ENCODE measurements at regions not wholly inside any gene's neighbourhood (a gene's known extent, or its start where the extent isn't known, plus 50 kb on each side); places are given as distances from the start of the nearest gene placed in this dataset.
"Not testable (repeated sequence)": the region's sequence is repeated elsewhere in the genome, so short reads cannot be mapped to it uniquely, and the experiment has no call there.

GRCh38 chr9:41839786-41840185 lies 289.4 kb downstream of the CNTNAP3B start:
- not testable (repeated sequence) for DNase-seq (ENCODE audit: extremely low read depth in 1 of 2, low read depth in 1 of 2)

DNA sequence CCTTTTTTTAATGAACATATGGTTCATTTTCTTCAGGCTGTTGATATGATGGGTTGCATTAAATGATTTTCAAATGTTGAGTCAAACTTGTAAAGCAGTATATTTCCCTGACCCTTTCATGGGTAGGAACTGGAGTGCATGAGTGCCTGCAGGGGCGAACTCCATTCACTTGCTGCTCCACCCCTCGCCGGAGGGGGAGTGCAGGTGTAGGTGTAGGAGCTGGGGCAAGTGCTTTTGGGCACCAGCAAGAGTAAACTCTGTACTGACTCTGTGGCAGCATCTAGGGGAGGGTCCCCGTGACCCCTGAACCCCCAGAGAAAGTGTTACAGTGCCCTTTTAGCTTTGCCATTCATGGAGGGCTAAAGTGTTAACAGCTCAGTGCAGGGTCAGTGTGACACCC lies 290.3 kb downstream of the CNTNAP3B start:
- not testable (repeated sequence) for DNase-seq (ENCODE audit: extremely low read depth in 1 of 2, low read depth in 1 of 2)

- DNase-seq (ENCODE audit: extremely low read depth in 1 of 2, low read depth in 1 of 2), result not testable (repeated sequence)
Measured at GRCh38 chr9:41838562-41838851, 290.7 kb downstream of the CNTNAP3B start.

GRCh38 chr9:41837684-41838561 lies 291.3 kb downstream of the CNTNAP3B start:
- DNase-seq (ENCODE audit: extremely low read depth in 1 of 2, low read depth in 1 of 2), result not testable (repeated sequence)

- DNase-seq (ENCODE audit: extremely low read depth in 1 of 2, low read depth in 1 of 2), result not testable (repeated sequence)
Measured at GRCh38 chr9:41833108-41833507, 296.1 kb downstream of the CNTNAP3B start.

DNA sequence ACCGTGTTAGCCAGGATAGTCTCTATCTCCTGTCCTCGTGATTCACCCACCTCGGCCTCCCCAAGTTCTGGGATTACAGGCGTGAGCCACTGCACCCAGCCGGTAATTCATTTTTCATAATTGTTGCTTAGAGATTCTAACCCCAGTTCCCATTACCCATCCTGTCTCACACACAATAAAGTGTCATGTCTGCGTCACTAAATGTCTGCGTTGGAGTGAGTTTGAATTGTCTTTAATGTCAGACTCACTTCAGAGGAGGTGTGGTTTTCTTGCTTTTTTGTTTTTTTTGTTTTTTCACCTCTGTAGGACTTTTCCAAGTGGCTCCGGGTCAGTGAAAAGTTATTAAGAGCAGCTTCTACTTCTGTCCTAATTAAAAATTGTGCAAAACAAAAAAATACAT lies 304.5 kb downstream of the CNTNAP3B start:
- not testable (repeated sequence) for DNase-seq (ENCODE audit: extremely low read depth in 1 of 2, low read depth in 1 of 2)

GRCh38 chr9:41802706-41803105 lies 326.5 kb downstream of the CNTNAP3B start:
- DNase-seq (ENCODE audit: extremely low read depth in 1 of 2, low read depth in 1 of 2), result not testable (repeated sequence)

GRCh38 chr9:41798684-41799083 lies 330.5 kb downstream of the CNTNAP3B start:
- not testable (repeated sequence) for DNase-seq (ENCODE audit: extremely low read depth in 1 of 2, low read depth in 1 of 2)

- DNase-seq (ENCODE audit: extremely low read depth in 1 of 2, low read depth in 1 of 2), result not testable (repeated sequence)
Measured at GRCh38 chr9:41790719-41791363, 338.4 kb downstream of the CNTNAP3B start.

DNA sequence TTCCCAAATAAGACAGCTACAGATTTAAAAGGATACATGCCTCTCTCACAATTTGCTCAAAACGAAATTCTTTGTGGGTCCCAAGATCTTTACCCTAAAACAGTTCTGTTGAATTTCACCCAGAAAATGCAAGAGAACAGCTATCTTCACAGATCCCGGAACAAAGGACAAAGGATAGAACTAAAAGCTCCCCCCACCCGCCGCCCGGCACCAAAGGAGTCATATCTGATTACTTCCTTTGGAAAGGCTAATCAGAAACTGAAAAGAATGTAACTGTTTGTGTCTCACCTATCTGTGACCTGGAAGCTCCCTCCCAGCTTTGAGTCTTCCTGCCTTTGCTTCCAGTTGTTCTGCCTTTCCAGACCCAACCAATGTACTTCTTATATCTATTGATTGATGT lies 339.2 kb downstream of the CNTNAP3B start:
- not testable (repeated sequence) for DNase-seq (ENCODE audit: extremely low read depth in 1 of 2, low read depth in 1 of 2)

- not testable (repeated sequence) for DNase-seq (ENCODE audit: extremely low read depth in 1 of 2, low read depth in 1 of 2)
Measured at GRCh38 chr9:41789387-41789786, 339.8 kb downstream of the CNTNAP3B start.

DNA sequence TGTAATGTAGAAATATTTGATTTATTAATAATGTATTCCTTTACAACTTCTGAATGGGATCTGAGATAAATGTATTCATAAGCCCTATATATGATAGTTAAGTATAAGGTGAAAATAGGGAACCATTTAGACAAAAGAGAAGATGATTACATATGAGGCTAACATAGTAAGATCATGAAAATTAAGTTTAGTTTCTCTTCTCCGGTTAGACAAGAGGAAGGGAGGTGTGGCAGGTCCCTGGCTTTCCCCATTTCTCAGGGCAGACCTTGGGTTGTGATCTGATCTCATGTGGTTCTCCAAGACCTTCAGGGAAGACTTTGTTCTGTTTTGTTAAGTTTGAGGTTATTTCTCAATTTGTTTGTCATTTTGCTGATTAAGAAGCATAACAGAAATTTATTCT lies 341.3 kb downstream of the CNTNAP3B start:
- DNase-seq (ENCODE audit: extremely low read depth in 1 of 2, low read depth in 1 of 2), result not testable (repeated sequence)

- DNase-seq (ENCODE audit: extremely low read depth in 1 of 2, low read depth in 1 of 2), result not testable (repeated sequence)
Measured at GRCh38 chr9:41787270-41787669, 342.0 kb downstream of the CNTNAP3B start.

GRCh38 chr9:41784006-41784405 lies 345.2 kb downstream of the CNTNAP3B start:
- DNase-seq (ENCODE audit: extremely low read depth in 1 of 2, low read depth in 1 of 2), result not testable (repeated sequence)

GRCh38 chr9:41783070-41783810 lies 346.0 kb downstream of the CNTNAP3B start:
- not testable (repeated sequence) for DNase-seq (ENCODE audit: extremely low read depth in 1 of 2, low read depth in 1 of 2)

- not testable (repeated sequence) for DNase-seq (ENCODE audit: extremely low read depth in 1 of 2, low read depth in 1 of 2)
Measured at GRCh38 chr9:41781899-41782298, 347.3 kb downstream of the CNTNAP3B start.

DNA sequence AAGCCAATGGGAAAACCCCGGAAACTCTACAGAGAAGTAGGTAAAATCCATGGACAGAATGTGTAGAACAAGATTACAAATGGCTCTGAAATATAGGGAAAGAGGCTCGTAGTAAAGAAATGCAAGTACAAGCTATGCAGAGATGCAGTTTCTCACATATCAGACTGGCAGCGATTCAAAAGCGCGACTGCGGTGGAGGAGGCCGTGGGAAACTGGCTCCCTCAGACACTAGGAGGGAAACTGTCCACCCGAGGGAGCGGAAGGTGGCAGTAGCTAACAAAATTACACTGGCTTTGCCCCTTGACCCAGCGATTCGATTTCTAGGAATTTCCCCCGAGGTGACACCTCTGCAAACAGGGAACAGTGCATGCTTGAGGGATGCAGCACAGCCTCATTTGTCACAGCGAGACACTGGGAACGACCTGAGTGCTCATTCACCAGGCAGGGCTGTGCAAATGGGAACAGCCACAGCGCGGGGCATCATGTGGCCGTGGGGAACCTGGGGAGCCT lies 349.3 kb downstream of the CNTNAP3B start:
- DNase-seq (ENCODE audit: extremely low read depth in 1 of 2, low read depth in 1 of 2), result not testable (repeated sequence)

GRCh38 chr9:41779192-41779591 lies 350.0 kb downstream of the CNTNAP3B start:
- not testable (repeated sequence) for DNase-seq (ENCODE audit: extremely low read depth in 1 of 2, low read depth in 1 of 2)

- not testable (repeated sequence) for DNase-seq (ENCODE audit: extremely low read depth in 1 of 2, low read depth in 1 of 2)
Measured at GRCh38 chr9:41778535-41779071, 350.6 kb downstream of the CNTNAP3B start.

DNA sequence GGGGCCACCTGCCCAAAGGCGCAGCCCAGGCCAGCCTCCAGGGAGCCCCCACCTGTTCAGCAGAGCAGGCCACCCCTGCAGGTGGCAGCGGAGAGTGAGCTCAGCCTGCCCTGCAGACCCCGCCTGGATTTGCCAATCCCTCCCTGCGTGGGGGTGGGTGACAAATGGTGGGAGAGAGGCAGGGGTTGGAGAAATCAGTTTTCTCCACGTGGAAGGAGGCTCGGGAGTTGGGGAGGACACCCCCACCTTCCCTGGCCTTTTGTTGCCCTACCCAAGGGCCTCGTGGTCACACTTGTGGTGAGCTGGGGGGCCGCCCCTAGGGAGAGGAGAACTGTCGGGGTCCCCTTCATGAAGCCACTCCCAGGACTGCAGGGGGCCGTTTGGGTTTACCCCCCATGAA lies 351.7 kb downstream of the CNTNAP3B start:
- not testable (repeated sequence) for DNase-seq (ENCODE audit: extremely low read depth in 1 of 2, low read depth in 1 of 2)

DNA sequence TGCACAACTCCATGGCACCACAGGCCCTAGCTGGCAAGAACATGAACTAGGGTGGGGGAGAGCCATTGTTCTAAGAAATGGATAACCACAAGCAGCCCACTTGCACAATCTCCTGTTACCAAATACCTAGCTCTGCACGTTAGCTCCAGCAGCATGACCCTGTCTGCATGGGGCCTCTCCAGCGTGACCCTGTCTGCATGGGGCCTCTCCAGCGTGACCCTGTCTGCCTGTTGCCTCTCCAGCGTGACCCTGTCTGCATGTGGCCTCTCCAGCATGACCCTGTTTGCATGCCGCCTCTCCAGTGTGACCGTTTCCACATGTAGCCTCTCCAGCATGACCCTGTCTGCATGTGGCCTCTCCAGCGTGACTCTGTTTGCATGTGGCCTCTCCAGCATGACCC lies 356.7 kb downstream of the CNTNAP3B start:
- DNase-seq (ENCODE audit: extremely low read depth in 1 of 2, low read depth in 1 of 2), result not testable (repeated sequence)

Measured in stimulated activated CD8-positive, alpha-beta memory T cell treated with anti-CD3 and anti-CD28 coated beads, Interleukin-7, amount 100 ng/mL, for 48 hours (primary cell).